HT1080 (cell line): ENCODE measurements at regions not wholly inside any gene's neighbourhood (a gene's known extent, or its start where the extent isn't known, plus 50 kb on each side); places are given as distances from the start of the nearest gene placed in this dataset.
A peak's percentile ranks its signal among the peaks of the same experiment; 100 is the strongest.
"Not testable (repeated sequence)": the region's sequence is repeated elsewhere in the genome, so short reads cannot be mapped to it uniquely, and the experiment has no call there.

ENCODE experiments used
- DNase-seq: peaks from one replicate; pipeline ENCODE4 v3.0.0-alpha.2; 2015; ENCODE audit warnings: low read depth

DNA sequence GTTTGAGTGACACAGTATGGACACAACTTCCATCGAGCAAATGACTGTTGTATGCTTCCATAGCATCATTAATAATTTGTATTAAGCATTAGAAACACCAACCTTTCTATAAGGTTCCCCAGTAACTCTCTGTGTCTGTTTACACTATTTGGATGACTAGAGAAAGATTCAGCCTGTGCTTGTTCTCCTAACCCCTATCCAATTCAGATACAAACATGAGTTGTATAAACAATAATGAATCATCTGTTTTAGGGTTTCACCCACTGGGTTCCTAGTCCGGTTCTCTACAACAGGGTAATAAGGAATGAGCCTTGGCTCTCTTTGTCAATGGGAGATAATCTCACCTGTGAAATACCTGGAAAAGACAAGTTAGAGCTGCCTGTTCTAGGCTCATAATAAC, 894.1 kb upstream of the PIK3C3 start:
- no peak for DNase-seq

DNA sequence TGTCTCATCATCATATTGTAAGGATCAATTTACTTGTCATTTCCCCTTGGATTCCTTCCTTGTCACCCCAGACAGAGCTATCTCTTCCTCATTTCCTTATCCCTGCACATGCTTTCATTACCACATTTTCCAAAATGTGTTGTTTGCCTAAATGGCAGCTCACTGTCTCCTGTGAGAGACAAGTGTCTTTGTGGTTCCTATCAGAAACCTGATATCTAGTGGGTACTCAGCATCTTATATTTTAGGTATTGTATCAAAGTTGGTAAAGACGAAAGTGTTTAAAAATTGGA, 896.0 kb upstream of the PIK3C3 start:
- DNase-seq, result no peak

DNA sequence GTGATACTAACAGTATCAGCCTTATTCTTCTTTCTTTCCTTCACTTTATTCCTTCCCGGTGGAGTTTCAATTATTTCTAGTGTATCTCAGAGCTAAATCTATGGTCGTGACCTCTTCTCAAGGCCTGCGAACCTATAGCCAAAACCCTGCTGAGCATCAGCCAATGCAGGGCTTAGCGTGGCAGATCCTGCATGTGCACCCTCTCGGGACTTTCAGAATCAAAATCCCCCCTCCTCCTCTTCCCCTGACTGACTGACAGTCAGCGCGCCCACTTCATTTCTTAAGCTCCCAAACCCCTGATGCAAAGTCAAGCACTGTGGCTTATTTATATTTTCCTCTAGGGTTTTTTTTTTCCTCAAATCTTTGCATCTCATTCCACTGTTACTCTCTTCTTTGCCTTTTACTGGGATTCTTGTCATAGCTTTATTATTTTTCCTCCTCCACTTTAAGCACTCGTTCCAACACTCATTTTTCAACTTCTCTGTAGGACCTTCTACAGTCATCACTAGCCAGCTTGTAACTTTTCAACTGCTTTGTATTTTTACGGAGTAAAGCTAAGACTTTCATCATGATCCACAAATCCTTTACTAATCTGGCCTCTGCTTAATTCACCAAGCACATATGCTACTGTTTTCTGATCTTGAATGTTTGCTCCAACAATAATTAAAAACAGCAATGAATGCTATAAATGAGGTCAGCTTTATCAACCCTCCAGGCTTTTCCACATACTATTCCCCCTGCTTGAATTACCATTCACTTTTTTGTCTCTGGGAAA, 896.5 kb upstream of the PIK3C3 start:
- no peak for DNase-seq

DNA sequence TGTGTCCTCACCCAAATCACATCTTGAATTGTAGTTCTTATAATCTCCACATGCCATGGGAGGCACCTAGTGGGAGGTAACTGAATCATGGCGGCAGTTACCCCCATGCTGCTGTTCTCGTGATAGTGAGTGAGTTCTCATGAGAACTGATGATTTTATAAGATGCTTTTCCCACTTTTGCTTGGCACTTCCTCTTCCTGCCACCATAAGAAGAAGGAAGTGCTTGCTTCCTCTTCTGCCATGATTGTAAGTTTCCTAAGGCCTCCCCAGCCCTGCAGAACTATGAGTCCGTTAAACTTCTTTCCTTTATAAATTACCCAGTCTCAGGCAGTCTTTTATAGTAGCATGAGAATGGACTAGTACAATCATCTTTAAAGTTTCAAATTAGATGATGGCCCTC, 902.4 kb upstream of the PIK3C3 start:
- DNase-seq, result no peak

DNA sequence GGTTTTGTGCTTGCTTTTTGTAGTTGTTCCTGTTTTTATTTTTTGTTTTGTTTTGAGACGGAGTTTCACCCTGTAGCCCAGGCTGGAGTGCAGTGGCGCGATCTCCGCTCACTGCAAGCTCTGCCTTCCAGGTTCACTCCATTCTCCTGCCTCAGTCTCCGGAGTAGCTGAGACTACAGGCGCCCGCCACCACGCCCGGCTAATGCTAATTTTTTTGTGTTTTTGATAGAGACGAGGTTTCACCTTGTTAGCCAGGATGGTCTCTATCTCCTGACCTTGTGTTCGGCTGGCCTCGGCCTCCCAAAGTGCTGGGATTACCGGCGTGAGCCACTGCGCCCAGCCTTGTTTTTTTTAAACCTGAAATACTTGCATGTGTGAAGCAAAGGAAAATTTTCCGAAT, 908.8 kb upstream of the PIK3C3 start:
- not testable (repeated sequence) for DNase-seq

DNA sequence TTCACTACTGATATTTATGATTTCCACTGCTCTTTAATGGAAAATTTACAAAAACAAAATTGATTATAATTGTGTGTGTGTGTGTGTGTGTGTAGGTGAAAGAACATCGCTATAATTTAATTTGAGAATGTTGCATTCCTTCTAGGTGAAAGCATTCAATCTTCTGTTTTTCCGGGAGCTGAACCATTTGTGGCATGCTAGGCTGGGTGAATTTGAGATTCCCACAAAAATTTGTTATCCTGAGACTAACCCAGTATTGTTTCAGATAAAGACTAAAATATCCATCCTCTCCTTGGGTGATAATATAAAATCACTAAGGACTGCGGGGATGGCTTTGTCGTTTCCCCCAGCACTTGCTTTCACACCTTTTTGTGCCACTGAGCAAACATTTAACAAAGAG, 911.2 kb upstream of the PIK3C3 start:
- no peak for DNase-seq

DNA sequence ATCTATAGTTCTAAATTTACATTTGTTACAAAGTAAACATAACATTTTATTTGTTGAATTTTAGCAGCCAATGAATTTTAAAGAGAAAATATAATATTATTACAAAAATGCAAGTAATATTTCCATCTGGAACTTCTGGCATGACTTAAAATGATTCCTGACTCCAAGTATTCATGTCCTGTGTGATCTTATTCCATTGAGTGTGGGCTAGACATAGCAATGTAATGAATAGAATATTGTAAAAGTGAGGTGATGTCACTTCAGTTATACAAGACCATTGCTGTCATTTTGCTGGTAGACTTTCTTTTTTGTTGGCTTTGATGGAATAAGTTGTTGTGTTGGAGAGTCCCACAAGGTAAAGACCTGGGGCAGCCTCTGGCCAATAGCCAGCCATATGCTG, 912.2 kb upstream of the PIK3C3 start:
- no peak for DNase-seq

DNA sequence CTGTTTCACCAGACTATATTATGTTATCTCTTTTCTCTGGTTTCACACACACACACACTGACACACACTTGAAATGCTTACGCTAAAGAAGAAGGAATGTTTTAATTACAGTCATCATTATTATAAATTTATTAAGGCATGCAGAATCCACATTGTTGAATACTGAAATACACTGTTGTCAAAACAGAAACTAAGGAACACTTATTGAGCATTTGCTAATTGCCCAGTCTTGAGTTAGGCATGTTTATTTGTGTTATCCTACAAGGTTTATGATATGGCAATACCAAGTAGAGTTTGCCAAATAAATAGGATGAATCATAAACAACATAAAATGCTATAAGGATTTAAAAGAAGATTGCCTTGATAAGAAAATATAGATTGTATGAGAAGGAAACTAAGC, 917.0 kb upstream of the PIK3C3 start:
- DNase-seq, result no peak

DNA sequence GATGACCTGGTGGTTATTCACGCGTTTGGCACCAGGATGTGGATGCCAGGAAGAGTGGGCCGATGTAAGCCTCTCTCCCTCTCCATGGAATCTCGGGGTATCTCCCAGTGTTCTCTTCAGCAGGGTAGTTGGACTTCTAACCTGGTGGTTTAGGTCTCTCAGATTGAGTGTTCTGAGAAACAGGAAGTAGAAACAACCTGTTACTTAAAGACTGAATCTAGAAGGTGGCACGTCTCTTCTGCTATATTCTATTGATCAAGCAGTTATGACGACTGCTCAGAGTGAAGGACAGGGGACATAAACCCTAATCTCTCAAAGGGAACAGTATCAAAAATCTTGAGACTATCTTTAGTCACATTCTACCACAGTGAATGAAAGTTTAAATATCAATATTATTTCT, 918.7 kb upstream of the PIK3C3 start:
- no peak for DNase-seq

DNA sequence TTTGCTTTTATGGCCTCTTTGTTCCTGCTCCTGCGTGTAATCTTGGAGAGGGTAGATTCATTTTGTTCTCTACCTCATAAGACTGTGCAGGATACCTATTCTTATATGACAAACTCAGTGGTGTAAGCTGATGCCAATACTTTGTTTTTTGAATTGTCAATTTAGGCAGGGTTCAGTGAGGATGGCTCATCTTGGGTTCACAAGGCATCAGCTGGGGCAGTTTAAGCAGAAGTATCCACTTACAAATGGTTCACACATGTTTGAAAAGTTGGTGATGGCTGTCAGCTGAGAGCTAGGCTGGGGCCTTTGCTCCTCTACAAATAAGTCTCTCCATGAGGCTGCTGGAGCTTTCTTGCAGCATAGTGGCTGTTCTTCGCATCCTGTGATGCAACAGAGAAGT, 920.6 kb upstream of the PIK3C3 start:
- DNase-seq, result no peak

DNA sequence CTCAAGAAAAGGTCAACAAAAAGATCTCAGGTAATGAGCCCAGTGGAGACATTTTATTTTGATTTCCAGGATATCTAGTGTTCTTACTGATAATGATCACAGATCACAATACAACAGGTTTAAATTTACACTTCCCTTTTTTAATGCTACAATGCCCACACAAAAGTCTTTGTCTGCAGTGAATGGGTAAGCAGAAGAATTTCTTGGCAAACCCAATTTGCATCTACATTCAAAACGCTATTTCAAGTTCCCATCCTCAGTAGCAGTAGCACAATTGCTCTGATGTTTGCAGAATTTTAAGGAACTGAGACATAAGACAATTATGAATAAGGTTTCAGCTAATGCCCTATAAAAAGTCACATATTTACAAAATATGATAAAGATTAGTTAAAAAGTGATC, 929.4 kb upstream of the PIK3C3 start:
- DNase-seq, result no peak

DNA sequence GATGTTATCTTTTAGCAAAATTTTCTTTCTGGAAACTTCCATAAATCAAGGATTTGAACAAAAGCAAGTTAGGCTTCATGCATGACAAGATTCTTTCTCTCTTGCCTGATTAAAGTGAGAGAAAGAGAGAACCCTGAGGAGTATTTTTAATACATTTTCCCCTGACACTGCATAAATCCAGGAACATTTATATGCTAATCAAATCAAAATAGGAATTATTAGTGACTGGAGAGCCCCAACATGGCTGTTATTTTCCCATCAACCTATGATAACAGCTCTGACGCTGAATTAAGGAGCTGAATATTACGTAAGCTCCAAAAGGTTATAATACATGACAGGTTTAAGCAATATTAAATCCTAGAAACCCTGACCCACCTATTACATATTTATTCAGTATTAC, 930.2 kb upstream of the PIK3C3 start:
- no peak for DNase-seq

DNA sequence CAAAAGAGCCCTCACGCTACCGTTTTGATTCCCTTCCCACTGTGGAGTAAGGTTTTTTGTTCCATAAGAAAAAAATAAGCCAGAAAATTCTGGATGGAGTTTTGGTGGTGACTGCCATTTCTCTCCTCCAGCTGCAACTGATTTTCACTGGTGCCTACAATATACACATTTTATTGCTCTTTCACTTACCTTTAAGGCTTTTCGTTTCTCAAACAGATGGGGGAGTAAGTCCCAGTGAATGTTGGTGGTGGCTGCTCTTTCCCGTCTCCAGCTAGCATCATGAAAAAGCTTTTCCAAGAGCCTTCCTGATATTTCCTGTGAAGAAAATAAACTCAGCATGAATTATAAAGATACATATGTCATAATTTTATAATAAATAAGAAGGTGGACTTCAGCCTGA, 932.5 kb upstream of the PIK3C3 start:
- no peak for DNase-seq

DNA sequence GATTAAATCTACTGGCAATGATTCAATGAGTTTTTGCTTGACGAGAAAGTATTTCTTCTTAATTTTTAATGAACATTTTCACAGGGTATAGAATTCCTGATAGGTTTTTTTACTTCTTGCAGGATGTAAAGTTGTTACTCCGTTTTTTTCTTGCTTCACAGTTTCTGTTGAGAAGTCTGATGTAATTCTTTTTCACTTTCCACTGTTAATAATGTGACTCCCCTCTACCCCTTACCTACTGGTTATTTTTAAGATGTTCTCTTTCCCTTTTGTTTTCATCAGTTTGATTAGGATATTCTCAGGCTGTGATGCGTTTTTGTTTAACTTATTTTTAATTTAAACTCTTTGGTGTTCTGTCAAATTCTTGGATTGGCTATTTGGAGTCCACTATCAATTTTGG, 933.9 kb upstream of the PIK3C3 start:
- DNase-seq, result no peak

DNA sequence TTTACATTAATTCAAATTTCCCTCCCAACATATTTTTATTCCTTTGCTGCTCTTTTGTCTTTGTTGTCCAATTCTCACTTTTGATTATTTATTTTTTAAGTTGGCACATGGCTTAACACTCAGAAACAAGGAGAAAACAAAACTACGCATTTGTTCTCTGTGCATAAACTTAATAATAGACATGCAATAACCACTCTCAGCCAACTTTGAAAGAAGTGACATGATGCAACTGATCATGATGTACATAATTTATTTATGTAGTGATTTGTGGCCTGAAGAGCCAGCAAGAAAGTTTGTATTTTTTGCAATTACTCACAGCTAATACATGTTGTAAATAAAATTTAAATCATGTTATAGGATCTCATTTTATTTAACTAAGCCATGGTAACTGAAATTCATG, 942.8 kb upstream of the PIK3C3 start:
- no peak for DNase-seq

DNA sequence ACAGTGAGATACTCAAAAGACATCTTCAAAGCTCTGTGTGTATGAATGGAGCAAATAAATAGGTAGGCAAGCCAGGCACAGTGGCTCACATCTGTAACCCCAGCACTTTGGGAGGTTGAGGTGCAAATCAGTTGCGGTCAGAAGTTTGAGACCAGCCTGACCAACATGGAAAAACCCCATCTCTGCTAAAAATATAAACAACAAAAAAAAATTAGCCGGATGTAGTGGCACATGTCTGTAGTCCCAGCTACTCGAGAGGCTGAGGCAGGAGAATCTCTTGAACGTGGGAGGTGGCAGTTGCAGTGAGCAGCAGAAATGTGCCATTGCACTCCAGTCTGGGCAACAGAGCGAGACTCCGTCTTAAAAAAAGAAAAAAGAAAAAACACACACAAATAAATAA, 945.1 kb upstream of the PIK3C3 start:
- DNase-seq, result no peak

DNA sequence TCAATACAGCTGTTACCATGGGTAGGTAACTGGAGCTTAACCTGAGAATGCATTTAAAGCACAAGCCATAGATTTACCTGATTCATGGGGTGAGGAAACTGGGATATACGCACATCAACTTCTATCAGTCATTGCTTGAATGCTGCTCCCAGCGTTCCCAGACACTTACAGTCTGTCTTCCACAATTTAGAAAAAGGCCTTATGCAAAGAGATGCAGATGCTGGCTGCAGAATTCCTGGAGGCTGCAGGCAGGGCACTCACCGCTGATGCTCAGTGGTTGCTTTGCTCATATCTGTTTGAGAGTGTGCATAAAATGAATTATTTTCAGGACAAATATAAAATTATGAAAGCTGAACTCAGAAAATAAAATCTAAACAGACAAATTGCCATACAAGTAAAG, 950.7 kb upstream of the PIK3C3 start:
- no peak for DNase-seq

DNA sequence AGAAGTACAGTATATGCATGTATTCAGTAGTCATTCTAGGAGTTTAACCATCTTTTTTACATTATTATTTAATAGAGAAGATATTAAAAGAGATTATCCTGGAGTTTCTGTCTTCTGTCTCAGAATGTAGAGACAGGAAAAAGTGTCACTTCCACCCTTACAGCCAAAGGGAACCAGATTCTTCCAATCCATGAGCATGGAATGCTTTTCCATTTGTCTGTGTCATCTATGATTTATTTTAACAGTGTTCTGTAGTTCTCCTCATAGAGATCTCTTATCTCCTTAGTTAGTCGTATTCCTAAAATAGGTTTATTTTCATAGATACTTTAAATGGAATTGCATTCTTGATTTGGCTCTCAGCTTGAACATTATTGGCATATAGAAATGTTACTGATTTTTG, 959.5 kb upstream of the PIK3C3 start:
- DNase-seq, result no peak

DNA sequence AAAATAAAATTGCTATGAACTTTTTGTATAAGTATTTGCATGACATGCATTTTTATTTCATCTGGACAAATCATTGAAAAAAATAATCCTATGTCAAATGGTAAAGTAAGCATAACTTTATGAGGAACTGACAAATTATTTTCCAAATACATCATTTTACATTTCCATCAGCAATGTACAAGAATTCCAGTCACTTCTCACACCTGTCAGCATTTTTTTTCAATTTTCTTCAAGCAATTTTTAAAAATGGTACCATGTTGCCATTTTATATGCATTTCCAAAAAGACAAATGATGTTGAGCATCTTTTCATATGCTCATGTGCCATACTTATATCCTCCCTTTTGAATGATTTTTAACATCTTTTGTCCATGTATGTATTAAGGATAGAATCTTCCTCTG, 961.7 kb upstream of the PIK3C3 start:
- DNase-seq, result no peak

DNA sequence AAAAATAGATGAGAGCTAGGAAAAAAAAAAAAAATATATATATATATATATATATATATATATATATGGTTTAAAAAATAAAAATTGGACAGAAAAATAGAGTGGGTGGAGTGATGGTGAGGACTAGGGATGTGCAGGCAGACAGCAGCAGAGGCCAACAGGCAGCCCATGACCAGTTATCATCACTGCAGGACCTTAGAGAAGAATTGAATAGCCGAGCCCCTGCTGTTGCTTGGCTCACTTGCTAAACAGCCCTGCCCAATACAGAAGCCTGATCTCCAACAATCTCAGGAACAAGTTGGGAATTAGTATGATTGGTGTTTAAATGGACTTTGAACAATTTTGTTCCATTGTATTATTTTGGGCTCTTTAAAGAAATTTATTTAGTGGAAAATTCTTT, 967.5 kb upstream of the PIK3C3 start:
- no peak for DNase-seq

DNA sequence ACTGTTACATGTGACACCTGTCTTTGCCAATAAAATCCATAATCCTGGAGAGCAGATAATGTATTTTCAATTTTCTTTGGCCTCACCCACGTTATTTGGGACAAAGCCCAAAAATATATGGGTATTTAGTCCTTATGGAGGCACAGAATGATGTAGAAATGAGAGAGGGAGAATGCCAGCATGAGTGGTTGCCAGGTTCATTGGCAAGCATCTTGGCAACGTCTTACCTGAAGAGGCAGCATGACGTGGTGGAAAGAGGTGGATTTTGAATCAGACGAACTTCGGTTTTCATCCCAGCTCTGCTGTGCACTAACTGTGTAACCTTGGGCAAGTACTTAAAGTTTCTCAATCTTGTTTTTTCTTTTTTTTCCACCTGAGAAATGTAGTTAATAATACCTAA, 969.6 kb upstream of the PIK3C3 start:
- DNase-seq, result no peak

DNA sequence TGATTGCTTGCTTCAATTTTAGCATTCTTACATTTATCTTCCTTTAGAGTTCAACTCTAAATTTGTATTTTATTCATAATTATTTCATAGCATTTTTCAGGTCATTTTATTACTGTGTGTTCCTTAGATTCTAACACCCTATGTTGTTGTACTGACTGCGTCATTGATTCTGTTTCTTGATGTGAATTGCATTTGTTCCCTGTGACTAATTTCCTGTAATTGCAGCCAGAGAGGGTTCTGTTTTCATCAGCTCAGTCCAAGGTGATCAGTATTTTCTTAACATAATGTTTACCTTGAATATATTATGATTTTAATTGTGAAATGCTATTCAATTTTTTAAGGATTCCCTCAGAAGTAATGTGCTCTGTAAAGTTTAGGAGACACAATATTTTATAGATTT, 970.2 kb upstream of the PIK3C3 start:
- DNase-seq, result peak; percentile 54

DNA sequence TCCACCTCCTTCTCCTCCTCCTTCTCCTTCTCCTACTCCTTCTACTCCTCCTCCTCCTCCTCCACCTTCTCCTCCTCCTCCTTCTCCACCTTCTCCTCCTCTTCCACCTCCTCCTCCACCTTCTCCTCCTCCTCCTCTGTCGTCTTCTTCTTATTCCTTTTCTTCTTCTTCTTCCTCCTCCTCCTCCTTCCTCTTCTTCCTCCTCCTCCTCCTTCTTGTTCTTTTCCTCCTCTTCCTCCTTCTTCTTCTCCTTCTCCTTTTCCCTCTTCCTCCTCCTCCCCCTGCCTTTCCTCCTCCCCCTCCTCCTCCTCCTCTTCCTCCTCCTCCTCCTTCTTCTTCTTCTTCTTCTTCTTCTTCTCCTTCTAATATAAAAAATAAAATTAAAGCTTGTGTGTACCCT, 971.2 kb upstream of the PIK3C3 start:
- no peak for DNase-seq

DNA sequence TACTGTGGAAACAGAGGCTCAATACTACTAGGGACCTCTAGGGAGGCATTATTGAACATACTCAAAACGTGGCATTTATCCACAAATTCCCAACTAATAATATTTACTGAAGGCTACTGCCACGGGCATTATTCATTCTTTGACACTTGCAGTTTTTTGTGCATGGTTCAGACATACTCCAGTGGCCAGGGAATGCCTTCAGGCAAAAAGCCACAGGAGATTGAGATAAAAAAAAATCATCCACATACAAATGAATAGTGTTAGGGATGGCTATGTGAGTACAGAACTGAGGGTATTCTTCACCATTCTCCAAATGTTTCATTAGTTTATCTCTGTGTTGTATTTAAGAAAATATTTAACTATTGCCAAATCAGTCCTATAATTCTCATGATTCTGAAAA, 974.9 kb upstream of the PIK3C3 start:
- DNase-seq, result no peak
